HT1080 (cell line): ENCODE measurements at regions not wholly inside any gene's neighbourhood (a gene's known extent, or its start where the extent isn't known, plus 50 kb on each side); places are given as distances from the start of the nearest gene placed in this dataset.
"Not testable (repeated sequence)": the region's sequence is repeated elsewhere in the genome, so short reads cannot be mapped to it uniquely, and the experiment has no call there.

Experiments used
- DNase-seq: peaks from one replicate; pipeline ENCODE4 v3.0.0-alpha.2; 2015; ENCODE audit warnings: low read depth

DNA sequence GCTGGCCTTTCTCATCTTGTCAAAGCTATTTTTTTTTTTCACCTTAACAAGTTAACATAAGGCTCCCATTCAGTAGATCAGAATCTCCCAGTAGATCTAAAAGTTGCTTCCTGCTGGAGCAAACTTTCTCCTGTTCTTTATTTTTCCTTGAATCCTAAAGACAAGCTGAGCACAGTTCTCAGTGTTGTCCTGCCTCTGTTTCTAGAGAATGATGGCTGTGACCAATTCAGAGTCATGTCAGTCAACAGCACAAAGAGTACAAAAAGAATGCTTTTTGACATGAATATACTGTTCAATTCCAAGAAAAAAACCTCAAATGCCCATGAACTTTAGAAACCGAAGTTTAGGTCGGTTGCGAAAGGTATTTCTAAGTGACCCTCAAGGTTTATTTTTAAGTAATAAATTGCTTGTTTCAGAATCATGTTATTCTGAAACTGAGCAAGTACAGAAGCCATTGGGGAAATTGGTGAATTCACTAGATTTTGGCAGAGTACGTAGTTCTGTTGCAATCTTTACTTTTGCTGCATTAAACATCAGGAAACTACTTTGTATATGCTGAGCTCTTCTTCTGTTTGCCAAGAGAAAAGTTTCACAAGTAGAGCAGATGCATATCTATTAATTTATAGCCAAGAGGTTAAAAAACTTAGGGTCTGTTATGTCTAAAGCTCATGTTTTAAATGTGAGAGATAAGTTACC is 161.7 kb upstream of the RPS23 start:
- no peak for DNase-seq

DNA sequence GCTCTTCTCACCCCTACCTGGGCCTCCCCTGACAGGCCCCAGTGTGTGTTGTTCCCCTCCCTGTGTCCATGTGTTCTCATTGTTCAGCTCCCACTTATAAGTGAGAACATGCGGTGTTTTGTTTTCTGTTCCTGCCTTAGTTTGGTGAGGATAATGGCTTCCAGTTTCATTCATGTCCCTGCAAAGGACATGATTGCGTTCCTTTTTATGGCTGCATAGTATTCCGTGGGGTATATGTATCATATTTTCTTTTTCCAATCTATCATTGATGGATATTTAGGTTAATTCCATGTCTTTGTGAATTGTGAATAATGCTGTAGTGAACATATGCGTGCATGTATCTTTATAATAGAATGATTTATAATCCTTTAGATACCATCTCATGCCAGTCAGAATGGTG is 159.4 kb upstream of the RPS23 start:
- DNase-seq = not testable (repeated sequence)

DNA sequence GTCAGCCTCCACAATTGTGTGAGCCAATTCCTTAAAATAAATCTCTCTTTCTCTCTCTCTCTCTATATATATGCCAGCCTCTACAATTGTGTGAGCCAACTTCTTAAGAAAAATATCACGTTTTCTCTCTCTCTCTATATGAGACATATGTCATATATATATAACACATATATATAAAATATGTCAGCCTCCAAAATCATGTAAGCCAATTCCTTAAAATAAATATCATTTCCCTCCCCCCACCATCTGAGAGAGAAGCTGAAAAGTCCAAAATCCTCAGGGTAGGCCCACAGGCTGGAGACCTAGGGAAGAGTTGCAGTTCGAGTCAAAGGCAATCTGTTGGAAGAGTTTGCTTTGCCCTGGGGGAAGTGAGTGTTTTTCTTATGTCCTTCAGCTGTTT is 158.1 kb upstream of the RPS23 start:
- no peak for DNase-seq

DNA sequence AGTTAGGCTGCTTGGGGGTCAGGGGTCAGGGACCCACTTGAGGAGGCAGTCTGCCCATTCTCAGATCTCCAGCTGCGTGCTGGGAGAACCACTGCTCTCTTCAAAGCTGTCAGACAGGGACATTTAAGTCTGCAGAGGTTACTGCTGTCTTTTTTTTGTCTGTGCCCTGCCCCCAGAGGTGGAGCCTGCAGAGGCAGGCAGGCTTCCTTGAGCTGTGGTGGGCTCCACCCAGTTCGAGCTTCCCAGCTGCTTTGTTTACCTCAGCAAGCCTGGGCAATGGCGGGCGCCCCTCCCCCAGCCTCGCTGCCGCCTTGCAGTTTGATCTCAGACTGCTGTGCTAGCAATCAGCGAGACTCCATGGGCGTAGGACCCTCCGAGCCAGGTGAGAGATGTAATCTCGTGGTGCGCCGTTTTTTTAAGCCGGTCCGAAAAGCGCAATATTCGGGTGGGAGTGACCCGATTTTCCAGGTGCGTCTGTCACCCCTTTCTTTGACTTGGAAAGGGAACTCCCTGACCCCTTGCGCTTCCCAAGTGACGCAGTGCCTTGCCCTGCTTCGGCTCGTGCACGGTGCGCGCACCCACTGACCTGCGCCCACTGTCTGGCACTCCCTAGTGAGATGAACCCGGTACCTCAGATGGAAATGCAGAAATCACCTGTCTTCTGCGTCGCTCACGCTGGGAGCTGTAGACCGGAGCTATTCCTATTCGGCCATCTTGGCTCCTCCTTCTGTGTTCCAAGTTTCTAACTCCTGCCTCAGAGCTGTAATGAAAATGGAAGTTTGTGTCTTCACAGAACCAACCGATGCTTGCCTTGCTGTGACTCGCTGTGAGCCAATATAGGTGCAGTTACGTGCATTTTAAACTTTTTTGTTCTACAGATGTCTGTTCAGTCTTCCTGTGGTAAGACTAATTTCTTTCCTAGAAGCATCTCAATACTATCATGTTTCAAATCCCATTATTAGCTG is 156.8 kb upstream of the RPS23 start:
- DNase-seq = not testable (repeated sequence)

DNA sequence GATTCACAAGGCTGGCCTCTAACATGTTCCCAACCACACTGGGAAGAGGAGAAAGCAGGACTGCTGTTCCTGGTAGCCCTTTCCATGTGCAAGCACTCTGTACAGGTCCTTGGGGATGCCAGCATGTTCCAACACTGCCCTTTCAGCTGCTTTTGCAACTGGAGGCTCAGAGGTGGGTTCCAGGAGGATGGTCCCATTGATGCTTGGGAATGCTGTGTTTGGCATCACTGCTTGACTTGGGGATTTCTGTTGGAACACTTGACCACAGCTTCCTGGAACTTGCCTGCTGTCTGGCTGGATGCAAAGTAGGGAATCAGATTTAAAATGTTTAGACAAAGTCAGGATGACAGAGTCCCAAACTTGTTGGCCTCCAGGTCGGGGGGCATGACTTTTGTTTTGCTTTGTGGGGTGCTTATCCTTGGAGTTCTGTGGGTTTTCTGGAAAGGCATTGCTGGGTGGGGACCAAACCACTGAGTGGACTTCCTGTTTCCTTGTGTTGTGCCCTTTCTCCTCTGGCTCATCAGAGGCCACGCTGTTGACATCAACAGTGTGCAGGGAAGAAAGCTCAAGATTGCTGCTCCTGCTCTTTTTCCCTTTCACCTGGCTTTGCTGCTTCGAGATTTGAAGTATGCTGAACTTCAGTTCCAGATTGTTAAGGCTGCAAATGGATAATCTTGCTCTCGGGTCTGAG is 148.5 kb upstream of the RPS23 start:
- peak; percentile 22 for DNase-seq

DNA sequence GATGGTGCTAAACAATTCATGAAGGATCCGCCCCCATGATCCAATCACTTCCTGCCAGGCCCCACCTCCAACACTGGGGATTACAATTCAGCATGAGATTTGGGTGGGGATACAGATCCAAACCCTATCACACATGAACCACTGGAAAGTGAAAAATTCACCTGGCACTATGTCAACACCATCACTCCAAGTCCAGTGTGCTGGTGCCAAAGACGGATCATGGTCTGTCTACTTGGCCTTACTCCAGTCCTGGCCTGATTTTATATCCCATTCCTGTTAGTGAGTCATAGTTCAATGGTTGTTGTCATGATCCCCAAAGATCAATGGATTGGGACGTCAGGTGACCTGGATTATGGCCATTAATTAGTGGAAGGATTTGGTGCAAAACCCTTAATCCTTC is 147.4 kb upstream of the RPS23 start:
- DNase-seq = no peak

DNA sequence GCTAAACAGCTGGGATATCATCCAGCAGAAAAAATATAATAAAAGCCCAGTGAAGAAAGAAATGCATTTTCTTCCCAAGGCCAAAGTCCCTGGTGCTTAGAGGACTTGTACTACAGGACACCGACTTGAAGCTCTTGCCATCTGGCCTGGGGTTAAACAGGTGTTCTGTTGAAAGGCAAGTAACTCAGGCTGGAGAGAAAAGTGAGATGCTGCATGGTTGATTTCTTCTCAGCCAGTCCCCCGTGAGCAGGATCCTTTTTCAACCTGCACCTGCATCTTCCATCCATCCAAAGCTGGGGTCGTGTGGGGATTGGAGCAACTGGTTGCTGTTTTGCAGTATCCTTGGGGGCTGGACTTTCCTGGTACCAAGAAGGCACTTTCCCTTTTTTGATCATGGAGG is 146.1 kb upstream of the RPS23 start:
- DNase-seq = no peak

DNA sequence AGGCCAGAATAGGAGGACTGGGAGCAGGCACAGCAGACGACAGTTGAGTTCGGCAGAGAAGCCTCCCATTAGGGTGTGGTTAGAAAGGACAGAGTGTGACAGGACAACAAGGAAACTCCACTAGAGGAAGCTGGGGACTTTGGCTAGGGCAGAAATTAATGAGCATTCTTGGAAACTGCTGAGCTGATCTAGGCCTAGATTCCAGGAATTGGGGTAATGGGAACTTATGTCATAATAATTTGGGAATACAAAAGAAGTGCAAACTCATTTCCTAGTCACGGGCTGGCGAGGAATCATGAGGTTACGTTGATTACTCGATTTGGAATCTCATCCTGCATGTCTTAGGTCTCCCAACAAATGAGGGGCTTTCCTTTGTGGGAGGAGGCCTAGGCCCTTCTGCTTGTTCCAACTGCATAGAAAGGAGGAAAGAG is 144.6 kb upstream of the RPS23 start:
- no peak for DNase-seq

DNA sequence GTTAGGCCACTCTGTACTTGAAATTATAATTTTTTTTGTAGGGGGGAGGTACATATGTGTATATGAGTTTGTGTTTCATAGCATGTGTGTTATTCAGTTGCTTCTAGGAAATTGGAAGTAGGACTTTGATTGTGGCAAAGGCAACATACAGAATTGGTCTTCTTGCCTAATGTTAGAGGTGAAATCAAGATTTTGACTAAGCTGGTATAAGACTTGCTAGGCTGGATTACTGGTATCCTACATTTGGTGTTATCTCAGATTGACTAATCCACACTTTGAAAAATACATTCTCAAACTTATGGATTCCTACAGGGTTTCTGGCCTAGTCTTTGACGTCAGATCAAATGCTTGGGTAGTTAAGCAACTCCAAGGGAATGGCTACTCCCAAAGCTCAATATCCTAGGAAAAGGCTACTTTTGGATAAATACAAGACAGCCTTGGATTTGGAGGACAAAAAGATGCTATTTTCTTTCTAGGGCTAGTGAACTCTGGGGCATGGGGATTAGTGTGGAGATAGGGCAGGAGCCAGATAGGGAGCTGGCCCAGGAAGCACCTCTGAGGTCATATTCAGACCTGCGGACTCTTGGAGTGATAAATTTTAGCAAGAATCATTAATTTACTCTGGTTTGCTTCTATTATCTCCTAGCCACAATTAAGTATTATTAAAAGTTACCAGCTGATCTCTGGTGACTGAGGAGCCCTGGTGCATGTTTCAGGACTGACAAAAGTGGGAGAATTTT is 144.0 kb upstream of the RPS23 start:
- no peak for DNase-seq

DNA sequence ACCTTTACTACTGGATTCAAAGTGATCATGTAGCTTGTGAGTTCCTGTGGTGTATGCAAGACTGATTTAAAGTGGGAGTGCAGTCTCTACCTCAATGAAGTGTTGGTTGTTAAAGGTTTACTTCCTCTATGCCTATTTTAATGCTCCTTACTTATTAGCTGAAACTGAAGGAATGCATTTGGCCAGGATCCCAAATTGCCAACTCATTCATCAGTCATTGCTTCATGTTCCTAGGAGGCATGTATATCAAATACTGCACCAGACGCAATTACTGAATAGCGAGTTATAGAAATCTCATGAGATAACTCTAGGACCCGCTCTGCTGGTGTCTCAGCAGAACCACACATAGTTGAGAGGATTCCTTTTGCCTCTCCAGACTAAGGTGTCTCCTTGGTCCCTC is 143.0 kb upstream of the RPS23 start:
- peak; percentile 90 for DNase-seq

DNA sequence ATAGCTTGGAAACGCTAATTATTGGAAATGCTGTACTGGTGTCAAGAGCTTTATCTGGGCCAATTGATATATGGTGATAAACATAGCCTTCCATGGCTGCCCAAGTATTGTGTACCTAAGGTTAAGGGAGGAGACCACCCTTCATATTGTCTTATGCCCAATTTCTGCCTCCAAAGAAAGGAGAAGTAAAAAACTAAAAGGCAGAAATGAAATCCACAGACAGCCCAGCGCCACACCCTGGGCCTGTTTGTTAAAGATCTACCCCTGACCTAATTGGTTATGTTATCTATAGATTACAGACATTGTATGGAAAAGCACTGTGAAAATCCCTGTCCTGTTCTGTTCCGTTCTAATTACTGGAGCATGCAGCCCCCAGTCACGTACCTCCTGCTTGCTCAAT is 142.4 kb upstream of the RPS23 start:
- DNase-seq = not testable (repeated sequence)

DNA sequence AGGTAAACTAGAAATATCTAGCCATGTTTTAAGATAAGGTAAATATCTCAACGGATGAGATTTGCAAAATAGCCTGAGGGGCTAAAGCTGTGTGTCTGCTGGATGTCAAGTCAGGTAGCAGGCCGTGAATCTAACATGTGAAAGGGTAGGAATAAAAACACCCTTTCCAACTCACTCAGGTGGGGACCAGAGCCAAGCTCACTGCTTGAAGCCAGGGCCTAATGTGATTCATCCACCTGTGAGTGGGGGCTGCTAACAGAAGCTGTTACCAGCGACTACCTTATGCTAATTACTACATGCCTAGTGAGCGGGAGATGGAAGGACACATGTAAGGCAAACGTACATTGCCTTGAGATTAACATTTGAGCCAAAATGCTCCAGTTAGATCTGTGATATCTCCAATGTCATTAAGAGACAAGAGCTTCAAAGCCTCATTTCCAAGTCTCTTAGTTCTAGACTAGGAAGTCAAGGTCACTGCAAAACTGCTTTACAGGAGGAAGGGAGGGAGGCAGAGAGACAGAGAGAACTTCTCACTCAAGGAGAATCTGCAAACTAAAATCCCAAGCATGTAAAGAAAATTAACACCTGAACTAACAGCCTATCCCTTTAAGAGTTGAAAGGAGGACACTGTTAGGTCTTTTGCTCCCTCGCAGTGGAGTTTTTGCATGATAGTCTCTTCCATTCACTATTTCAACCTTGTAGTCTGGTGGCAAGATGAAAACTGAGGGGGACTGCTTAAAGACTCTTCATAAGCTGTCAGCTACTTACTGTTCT is 141.6 kb upstream of the RPS23 start:
- DNase-seq = no peak

DNA sequence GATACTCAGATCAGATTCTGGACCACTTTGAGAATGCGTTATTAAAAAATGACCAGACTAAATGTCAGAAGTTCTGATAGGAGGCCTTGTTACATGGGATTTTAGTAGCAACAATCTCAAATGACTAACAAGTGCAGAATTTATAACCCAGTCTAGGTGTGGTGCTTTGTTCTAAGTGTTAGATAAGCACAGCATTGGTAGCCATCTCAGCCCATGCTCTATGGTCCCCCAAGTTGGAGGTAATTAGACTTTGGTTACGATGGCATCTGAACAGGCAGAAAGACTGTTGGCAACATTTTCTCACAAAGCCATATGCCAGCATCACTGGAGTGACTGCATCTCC is 140.4 kb upstream of the RPS23 start:
- no peak for DNase-seq

DNA sequence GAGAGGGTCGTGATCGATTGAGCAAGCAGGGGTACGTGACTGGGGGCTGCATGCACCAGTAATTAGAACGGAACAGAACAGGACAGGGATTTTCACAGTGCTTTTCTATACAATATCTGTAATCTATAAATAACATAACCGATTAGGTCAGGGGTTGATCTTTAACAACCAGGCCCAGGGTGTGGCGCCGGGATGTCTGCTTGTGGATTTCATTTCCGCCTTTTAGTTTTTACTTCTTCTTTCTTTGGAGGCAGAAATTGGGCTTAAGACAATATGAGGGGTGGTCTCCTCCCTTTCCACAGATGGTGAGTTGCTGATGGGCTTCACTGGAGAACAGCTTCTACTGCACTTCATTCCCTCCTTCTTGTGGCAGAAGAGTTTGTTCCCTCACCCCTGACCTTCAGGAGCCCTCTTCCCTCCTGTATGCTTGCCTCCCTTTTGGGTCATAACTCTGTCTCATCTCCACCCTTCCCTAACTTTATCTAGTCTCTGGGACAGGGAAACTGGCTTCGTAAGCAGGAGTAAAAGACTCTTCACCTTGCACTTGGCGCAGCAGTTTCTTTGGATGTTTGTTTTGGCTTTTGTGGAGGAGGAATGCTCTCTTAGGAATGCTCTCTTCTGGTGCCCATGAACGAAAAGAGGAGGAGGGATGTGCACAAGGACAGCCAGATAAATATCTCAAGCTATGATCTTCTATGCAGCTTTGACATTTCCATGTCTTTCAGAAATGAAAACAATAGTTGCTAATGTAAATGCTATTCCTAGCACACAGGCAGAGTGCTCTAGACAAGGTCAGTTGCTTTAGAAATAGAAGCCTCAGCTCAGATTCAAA is 139.8 kb upstream of the RPS23 start:
- DNase-seq = no peak

DNA sequence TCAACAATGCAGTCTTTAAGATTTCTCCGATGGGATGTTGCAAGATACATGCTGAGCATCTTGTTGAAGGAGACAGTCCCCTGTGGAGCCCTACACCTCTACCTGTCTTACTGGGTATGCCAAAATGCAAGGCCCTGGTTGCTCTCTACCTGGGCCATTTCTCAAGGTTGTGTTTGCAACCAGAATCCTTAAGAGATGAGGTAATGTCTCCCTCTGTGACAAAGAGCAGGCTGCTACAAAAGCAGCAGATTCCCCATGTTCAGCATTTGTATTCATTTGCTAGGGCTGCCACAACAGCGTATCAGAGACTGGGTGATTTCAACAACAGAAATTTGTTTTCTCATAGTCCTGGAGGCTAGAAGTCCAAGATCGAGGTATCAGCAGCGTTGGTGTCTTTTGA is 138.4 kb upstream of the RPS23 start:
- no peak for DNase-seq

DNA sequence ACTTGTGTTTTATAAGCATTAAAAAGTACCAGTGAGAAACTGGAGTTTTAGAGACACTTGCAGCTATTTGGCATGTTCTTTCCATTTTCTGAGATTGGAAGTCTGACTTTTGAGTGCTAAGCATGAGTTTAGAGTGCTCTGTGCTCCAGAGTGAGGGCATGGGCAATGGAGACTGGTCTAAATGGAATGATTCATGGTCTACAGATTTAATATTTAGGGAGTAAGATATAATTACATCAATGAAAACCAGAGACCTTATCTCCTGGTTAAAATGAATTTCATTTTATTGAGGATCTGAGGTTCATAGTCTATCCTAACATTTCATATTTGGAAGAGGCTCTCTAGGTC is 135.9 kb upstream of the RPS23 start:
- DNase-seq = no peak

DNA sequence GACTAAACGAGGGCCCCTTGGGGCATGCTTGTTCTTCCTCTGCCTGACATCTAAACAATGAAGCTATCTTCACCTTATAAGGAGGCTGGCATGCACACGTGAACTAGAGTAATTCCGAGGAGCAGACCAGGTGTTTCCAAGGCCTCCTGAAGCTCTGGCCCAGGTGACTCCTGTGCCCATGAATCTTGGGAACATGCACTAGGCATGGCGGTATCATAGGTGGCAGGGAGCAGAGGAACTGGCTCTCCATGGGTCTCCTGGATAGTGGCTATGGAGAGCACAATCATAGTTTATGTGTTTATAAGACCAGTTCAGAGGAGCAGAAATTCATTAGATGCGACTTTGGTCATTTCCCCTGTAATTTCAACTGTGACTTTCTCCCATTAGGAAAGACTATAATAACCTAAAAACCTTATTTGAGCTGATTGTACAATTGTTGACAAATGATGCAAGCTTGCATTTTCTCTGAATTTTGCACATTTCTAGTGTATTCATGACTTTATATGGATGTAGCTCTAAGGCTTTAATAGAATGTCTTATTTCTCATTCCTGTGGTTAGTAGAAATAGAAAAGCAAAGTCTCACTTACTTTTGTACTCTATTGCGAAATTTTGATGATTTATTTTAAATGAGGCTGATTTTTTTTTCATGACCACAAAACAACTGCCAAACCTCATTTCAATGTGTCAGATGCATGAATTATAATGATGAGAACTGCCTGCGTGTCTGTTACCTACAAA is 135.3 kb upstream of the RPS23 start:
- peak; percentile 81 for DNase-seq

DNA sequence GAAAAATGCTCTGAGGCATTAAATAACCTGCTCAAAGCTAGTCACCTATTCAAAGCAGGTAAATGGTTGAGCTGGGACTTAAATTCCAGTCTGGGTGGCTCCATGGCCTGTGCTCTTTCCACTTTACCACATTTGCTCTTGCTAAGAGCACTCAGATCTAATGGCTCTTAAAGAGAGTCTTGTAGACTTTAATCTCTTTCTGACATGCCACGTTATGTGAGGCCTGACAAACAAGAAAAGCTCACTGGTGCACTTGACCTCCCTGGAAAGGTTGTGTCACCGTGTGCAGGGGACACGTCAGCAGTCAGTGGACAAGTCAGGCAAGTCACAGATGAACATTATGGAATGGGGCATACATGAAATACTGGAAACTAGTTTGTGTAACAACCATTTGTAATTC is 129.9 kb upstream of the RPS23 start:
- DNase-seq = no peak

DNA sequence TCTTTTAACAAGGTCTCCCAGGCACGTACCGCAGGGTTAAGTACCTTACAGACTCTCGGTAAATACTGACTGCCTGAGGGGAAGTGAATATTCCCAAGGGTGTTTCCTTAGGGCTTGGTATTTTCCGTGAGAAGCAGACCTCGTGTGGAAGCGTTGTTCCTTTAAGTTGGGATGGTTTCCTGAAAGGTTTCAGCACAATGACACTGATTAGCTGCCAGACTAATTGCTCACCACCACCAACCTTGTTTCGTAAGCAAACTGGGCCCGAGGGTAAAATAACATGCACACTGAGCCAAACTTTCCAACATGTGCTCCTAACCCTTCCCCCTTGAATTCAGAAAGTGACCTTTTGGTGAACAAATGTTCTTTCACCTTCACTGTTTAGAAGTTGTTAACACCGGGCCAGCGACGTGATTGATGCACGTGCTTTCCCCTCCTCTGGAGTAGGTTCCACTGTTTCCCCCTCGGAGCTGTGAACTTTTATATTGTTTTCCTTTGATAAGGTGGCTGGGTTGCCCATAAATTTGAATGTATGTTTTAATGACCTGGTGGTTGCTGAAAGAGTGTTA is 128.1 kb upstream of the RPS23 start:
- DNase-seq = peak; percentile 86
